ENCODE measurements at regions not wholly inside any gene's neighbourhood (a gene's known extent, or its start where the extent isn't known, plus 50 kb on each side); places are given as distances from the start of the nearest gene placed in this dataset.

- Mint-ChIP-seq H3K27ac (no peak overlapping the region), H3K36me3 (peaks cover 5% of the 10 kb centered on the region), H3K27me3 (no peaks in the 10 kb centered on the region), H3K4me3 (no peak overlapping the region), H3K9me3 (ENCODE audit: low read depth) (no peaks in the 10 kb centered on the region), H3K4me1 (ENCODE audit: low read depth) (no peaks in the 10 kb centered on the region)
Observed at GRCh38 chr3:178238179-178238578, 298.1 kb upstream of the KCNMB2 start.

- no peaks in the 10 kb centered on the region for H3K27me3 Mint-ChIP-seq
- peaks cover 5% of the 10 kb centered on the region for H3K36me3 Mint-ChIP-seq
- no peak overlapping the region for H3K27ac Mint-ChIP-seq
- no peaks in the 10 kb centered on the region for H3K4me1 Mint-ChIP-seq (ENCODE audit: low read depth)
- no peak overlapping the region for H3K4me3 Mint-ChIP-seq
- H3K9me3 Mint-ChIP-seq (ENCODE audit: low read depth), result no peaks in the 10 kb centered on the region
Observed at GRCh38 chr3:178244733-178245709, 291.2 kb upstream of the KCNMB2 start.

GRCh38 chr3:178246004-178246403 is 290.2 kb upstream of the KCNMB2 start:
- H3K9me3 Mint-ChIP-seq (ENCODE audit: low read depth), result peaks cover 5% of the 10 kb centered on the region
- H3K27ac Mint-ChIP-seq, result no peak overlapping the region
- H3K4me1 Mint-ChIP-seq (ENCODE audit: low read depth), result no peaks in the 10 kb centered on the region
- no peak overlapping the region for H3K4me3 Mint-ChIP-seq
- H3K27me3 Mint-ChIP-seq, result peaks cover 3% of the 10 kb centered on the region
- peaks cover 7% of the 10 kb centered on the region for H3K36me3 Mint-ChIP-seq

- H3K36me3 Mint-ChIP-seq, result peaks cover 2% of the 10 kb centered on the region
- H3K4me1 Mint-ChIP-seq (ENCODE audit: low read depth), result no peaks in the 10 kb centered on the region
- peaks cover 2% of the 10 kb centered on the region for H3K27me3 Mint-ChIP-seq
- no peak overlapping the region for H3K27ac Mint-ChIP-seq
- H3K9me3 Mint-ChIP-seq (ENCODE audit: low read depth), result peaks cover 4% of the 10 kb centered on the region
- H3K4me3 Mint-ChIP-seq, result no peak overlapping the region
Observed at GRCh38 chr3:178255315-178255714, 280.9 kb upstream of the KCNMB2 start.

- no peaks in the 10 kb centered on the region for H3K4me1 Mint-ChIP-seq (ENCODE audit: low read depth)
- no peaks in the 10 kb centered on the region for H3K36me3 Mint-ChIP-seq
- no peak overlapping the region for H3K27ac Mint-ChIP-seq
- H3K9me3 Mint-ChIP-seq (ENCODE audit: low read depth), result no peaks in the 10 kb centered on the region
- no peak overlapping the region for H3K4me3 Mint-ChIP-seq
- H3K27me3 Mint-ChIP-seq, result no peaks in the 10 kb centered on the region
Observed at GRCh38 chr3:178257491-178257890, 278.7 kb upstream of the KCNMB2 start.

GRCh38 chr3:178258121-178258520 is 278.1 kb upstream of the KCNMB2 start:
- H3K4me3 Mint-ChIP-seq, result no peak overlapping the region
- H3K27me3 Mint-ChIP-seq, result no peaks in the 10 kb centered on the region
- no peaks in the 10 kb centered on the region for H3K36me3 Mint-ChIP-seq
- no peaks in the 10 kb centered on the region for H3K9me3 Mint-ChIP-seq (ENCODE audit: low read depth)
- H3K27ac Mint-ChIP-seq, result no peak overlapping the region
- no peaks in the 10 kb centered on the region for H3K4me1 Mint-ChIP-seq (ENCODE audit: low read depth)

- Mint-ChIP-seq H3K36me3 (no peaks in the 10 kb centered on the region), H3K27ac (no peak overlapping the region), H3K9me3 (ENCODE audit: low read depth) (no peaks in the 10 kb centered on the region), H3K4me1 (ENCODE audit: low read depth) (no peaks in the 10 kb centered on the region), H3K4me3 (no peak overlapping the region), H3K27me3 (no peaks in the 10 kb centered on the region)
Observed at GRCh38 chr3:178259703-178260102, 276.5 kb upstream of the KCNMB2 start.

- H3K27ac Mint-ChIP-seq, result no peak overlapping the region
- H3K27me3 Mint-ChIP-seq, result no peaks in the 10 kb centered on the region
- H3K4me3 Mint-ChIP-seq, result no peak overlapping the region
- H3K9me3 Mint-ChIP-seq (ENCODE audit: low read depth), result no peaks in the 10 kb centered on the region
- no peaks in the 10 kb centered on the region for H3K4me1 Mint-ChIP-seq (ENCODE audit: low read depth)
- H3K36me3 Mint-ChIP-seq, result no peaks in the 10 kb centered on the region
Observed at GRCh38 chr3:178260887-178261565, 275.2 kb upstream of the KCNMB2 start.

- Mint-ChIP-seq H3K27ac (no peak overlapping the region), H3K9me3 (ENCODE audit: low read depth) (no peaks in the 10 kb centered on the region), H3K36me3 (no peaks in the 10 kb centered on the region), H3K4me1 (ENCODE audit: low read depth) (no peaks in the 10 kb centered on the region), H3K27me3 (no peaks in the 10 kb centered on the region), H3K4me3 (no peak overlapping the region)
Observed at GRCh38 chr3:178263236-178263916, 272.9 kb upstream of the KCNMB2 start.

GRCh38 chr3:178267158-178267844 is 268.9 kb upstream of the KCNMB2 start:
- Mint-ChIP-seq H3K27me3 (no peaks in the 10 kb centered on the region), H3K4me1 (ENCODE audit: low read depth) (no peaks in the 10 kb centered on the region), H3K36me3 (no peaks in the 10 kb centered on the region), H3K9me3 (ENCODE audit: low read depth) (no peaks in the 10 kb centered on the region), H3K27ac (no peak overlapping the region), H3K4me3 (no peak overlapping the region)

GRCh38 chr3:178270838-178271237 is 265.4 kb upstream of the KCNMB2 start:
- H3K36me3 Mint-ChIP-seq, result no peaks in the 10 kb centered on the region
- no peak overlapping the region for H3K27ac Mint-ChIP-seq
- no peak overlapping the region for H3K4me3 Mint-ChIP-seq
- no peaks in the 10 kb centered on the region for H3K27me3 Mint-ChIP-seq
- no peaks in the 10 kb centered on the region for H3K4me1 Mint-ChIP-seq (ENCODE audit: low read depth)
- no peaks in the 10 kb centered on the region for H3K9me3 Mint-ChIP-seq (ENCODE audit: low read depth)

- H3K27ac Mint-ChIP-seq, result no peak overlapping the region
- no peaks in the 10 kb centered on the region for H3K4me1 Mint-ChIP-seq (ENCODE audit: low read depth)
- H3K36me3 Mint-ChIP-seq, result no peaks in the 10 kb centered on the region
- H3K4me3 Mint-ChIP-seq, result no peak overlapping the region
- no peaks in the 10 kb centered on the region for H3K27me3 Mint-ChIP-seq
- H3K9me3 Mint-ChIP-seq (ENCODE audit: low read depth), result no peaks in the 10 kb centered on the region
Observed at GRCh38 chr3:178271740-178272387, 264.4 kb upstream of the KCNMB2 start.

GRCh38 chr3:178272841-178273240 is 263.4 kb upstream of the KCNMB2 start:
- Mint-ChIP-seq H3K36me3 (peaks cover 3% of the 10 kb centered on the region), H3K27ac (no peak overlapping the region), H3K9me3 (ENCODE audit: low read depth) (peaks cover 2% of the 10 kb centered on the region), H3K4me3 (no peak overlapping the region), H3K4me1 (ENCODE audit: low read depth) (no peaks in the 10 kb centered on the region), H3K27me3 (no peaks in the 10 kb centered on the region)

- peaks cover 7% of the 10 kb centered on the region for H3K36me3 Mint-ChIP-seq
- H3K9me3 Mint-ChIP-seq (ENCODE audit: low read depth), result peaks cover 14% of the 10 kb centered on the region
- H3K4me3 Mint-ChIP-seq, result no peak overlapping the region
- H3K27me3 Mint-ChIP-seq, result no peaks in the 10 kb centered on the region
- no peaks in the 10 kb centered on the region for H3K4me1 Mint-ChIP-seq (ENCODE audit: low read depth)
- no peak overlapping the region for H3K27ac Mint-ChIP-seq
Observed at GRCh38 chr3:178274711-178275110, 261.5 kb upstream of the KCNMB2 start.

All from activated naive CD8-positive, alpha-beta T cell (primary cell).